A549 (cell line): ENCODE measurements at regions not wholly inside any gene's neighbourhood (a gene's known extent, or its start where the extent isn't known, plus 50 kb on each side); places are given as distances from the start of the nearest gene placed in this dataset.

Experiments
- BCL3 ChIP-seq: fragments of >200 bp; sonication (Bioruptor Twin); formaldehyde crosslinking; IDR thresholded peaks from 3 replicates; pipeline ENCODE4 v1.6.1; 2016
- CTCF ChIP-seq: fragments of >200 bp; sonication (Bioruptor Twin); formaldehyde crosslinking; IDR thresholded peaks from 3 replicates; pipeline ENCODE4 v1.5.1; 2016
- EHMT2 ChIP-seq: fragments of 200-600 bp; sonication (generic); IDR thresholded peaks from 2 replicates; pipeline ENCODE4 v1.6.1; 2016; ENCODE audit warnings: antibody characterized with exemption, low read depth, mild to moderate bottlenecking, moderate library complexity
- EP300 ChIP-seq, 2 experiments: fragments of >200 bp; sonication (Bioruptor Twin); formaldehyde crosslinking; IDR thresholded peaks; 2 replicates in 1 of 2; 3 replicates in 1 of 2; pipeline ENCODE4 v1.6.1; 2016 to 2017
- FOXS1 ChIP-seq: fragments of 250-450 bp; sonication (Bioruptor Pico); IDR thresholded peaks from 2 replicates; pipeline ENCODE4 v1.5.0; 2020; ENCODE audit warnings: mild to moderate bottlenecking, moderate library complexity
- HOXA7 ChIP-seq: fragments of 250-450 bp; sonication (Bioruptor Pico); IDR thresholded peaks from 2 replicates; pipeline ENCODE4 v1.5.0; 2020; ENCODE audit warnings: mild to moderate bottlenecking, moderate library complexity
- MYC ChIP-seq: IDR thresholded peaks from 2 replicates; pipeline ENCODE4 v1.6.1; 2012; ENCODE audit warnings: mild to moderate bottlenecking, inconsistent platforms, low read length, improper control_type of control experiment, borderline replicate concordance
- PHF8 ChIP-seq: fragments of 200-600 bp; sonication (generic); IDR thresholded peaks from 2 replicates; pipeline ENCODE4 v1.6.1; 2016; ENCODE audit warnings: low read depth, mild to moderate bottlenecking, antibody characterized with exemption, moderate library complexity, borderline replicate concordance
- POLR2A ChIP-seq: IDR thresholded peaks from 2 replicates; pipeline ENCODE4 v1.6.1; 2012; ENCODE audit warnings: mild to moderate bottlenecking, low read length
- REST ChIP-seq: fragments of 200-600 bp; sonication (generic); IDR thresholded peaks from 2 replicates; pipeline ENCODE4 v1.6.1; 2016; ENCODE audit warnings: antibody characterized with exemption, mild to moderate bottlenecking, moderate library complexity
- RNF2 ChIP-seq: fragments of 200-600 bp; sonication (generic); IDR thresholded peaks from 2 replicates; pipeline ENCODE4 v1.6.1; 2016; ENCODE audit warnings: low read depth, mild to moderate bottlenecking, antibody characterized with exemption, moderate library complexity, borderline replicate concordance
- SMC3 ChIP-seq: fragments of >200 bp; sonication (Bioruptor Twin); formaldehyde crosslinking; IDR thresholded peaks from 3 replicates; pipeline ENCODE4 v1.6.1; 2018; ENCODE audit warnings: inconsistent platforms
- SREBF2 ChIP-seq: fragments of 450-650 bp; IDR thresholded peaks from 2 replicates; pipeline ENCODE4 v1.6.1; 2014; ENCODE audit warnings: mild to moderate bottlenecking, moderate library complexity
- ZC3H11A ChIP-seq: fragments of 450-650 bp; IDR thresholded peaks from 2 replicates; pipeline ENCODE4 v1.6.1; 2014; ENCODE audit warnings: antibody characterized with exemption, mild to moderate bottlenecking

GRCh38 chr12:88307961-88308360 is 165.9 kb downstream of the TMTC3 start:
- TF ChIP-seq EHMT2 (no peak), POLR2A (no peak), PHF8 (no peak), EP300 (IDR thresholded peaks at IDR 0.05) (no peak), REST (no peak), CTCF (no peak), BCL3 (no peak), SMC3 (no peak), RNF2 (no peak), SREBF2 (no peak), MYC (no peak), HOXA7 (CRISPR knock-in tag) (no peak), FOXS1 (CRISPR knock-in tag) (no peak), ZC3H11A (no peak)
